ENCODE measurements at regions not wholly inside any gene's neighbourhood (a gene's known extent, or its start where the extent isn't known, plus 50 kb on each side); places are given as distances from the start of the nearest gene placed in this dataset.
A peak's percentile ranks its signal among the peaks of the same experiment; 100 is the strongest.

DNA sequence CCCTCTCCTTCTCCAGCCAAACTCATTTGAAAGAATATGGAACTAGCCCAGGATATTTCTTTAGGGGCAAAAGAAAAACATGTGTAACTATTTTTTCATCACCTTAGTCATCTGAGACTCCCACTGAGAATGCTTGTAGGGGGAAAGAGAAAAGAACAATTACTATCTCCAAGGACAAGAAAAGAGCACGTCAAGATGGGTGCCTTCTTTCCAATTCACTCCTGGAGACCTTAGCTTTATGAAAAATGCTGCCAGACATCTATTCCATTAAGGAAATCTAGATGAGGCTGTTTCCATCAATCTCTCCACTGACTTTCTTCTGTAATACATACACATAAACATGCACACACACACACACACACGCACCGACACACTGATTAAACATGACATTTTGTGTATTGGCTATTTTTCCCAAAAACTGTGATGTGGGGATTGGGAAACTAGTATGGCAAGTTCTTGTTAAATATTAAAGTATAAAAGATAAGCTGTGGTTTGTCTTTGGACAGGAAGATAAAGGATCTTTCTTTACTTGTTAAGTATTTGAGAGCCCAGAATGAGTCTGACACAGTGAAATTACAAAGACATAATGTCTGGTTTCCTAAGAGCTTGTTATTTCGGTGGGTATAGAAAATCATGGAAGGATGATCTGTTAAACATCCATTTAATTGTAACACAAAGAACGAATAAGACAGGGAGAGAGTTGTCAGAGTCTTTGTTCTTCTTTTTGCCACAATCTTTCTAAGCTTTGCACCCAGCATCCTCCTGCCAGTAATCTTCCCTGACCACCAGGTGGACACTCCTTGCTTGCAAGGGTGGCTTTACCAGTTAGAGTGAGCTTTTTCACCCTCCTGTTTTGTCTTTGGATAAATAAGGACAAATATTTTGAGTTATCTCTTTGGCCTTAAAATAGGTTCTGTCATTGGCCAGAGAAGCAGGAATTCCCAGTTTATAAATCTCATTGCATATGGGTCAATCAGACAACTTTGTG is 177.3 kb upstream of the TMEM72 start:
- no peak overlapping the region for H3K23ac ChIP-seq (ENCODE audit: low read length in 2 of 2)

DNA sequence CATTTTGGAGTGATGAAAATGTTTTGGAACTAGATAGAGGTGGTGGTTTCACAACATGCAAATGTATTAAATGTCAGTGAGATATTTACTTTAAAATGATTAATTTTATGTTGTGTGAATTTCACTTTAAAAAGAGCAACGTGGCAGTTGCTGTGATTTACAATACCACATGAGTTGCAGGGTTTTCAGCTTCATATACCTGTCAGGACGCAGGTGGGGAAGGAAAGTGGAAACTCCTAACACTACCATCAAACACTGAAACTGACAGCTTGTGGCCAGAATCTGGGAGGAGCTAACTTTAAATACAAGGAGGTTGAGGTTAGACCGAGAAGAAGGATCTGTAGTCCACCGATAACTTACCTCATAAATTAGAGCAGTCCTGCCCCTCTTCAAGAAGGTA is 168.9 kb upstream of the TMEM72 start:
- no peak overlapping the region for H3K14ac ChIP-seq (ENCODE audit: low read length in 2 of 2)
- H4K91ac ChIP-seq (ENCODE audit: low read length): no peak overlapping the region
- no peak for DNase-seq
- H3K4ac ChIP-seq (ENCODE audit: low read depth in 1 of 2, low read length in 2 of 2): no peak overlapping the region
- H3K4me2 ChIP-seq (ENCODE audit: low read length, poor library complexity, severe bottlenecking): no peak overlapping the region
- no peak overlapping the region for H3K9ac ChIP-seq (ENCODE audit: low read length)
- H2AK5ac ChIP-seq (ENCODE audit: low read length, severe bottlenecking): no peak overlapping the region
- no peaks in the 10 kb centered on the region for H3K36me3 ChIP-seq (ENCODE audit: control insufficient read depth in 1 of 2, insufficient read depth in 2 of 2, low read depth in 1 of 2, low read length in 2 of 2)
- no peaks in the 10 kb centered on the region for H3K9me3 ChIP-seq (ENCODE audit: control insufficient read depth, low read length)
- H2BK120ac ChIP-seq (ENCODE audit: low read depth, low read length): no peak overlapping the region
- H3K79me1 ChIP-seq (replicated peaks; ENCODE audit: low read length, poor library complexity, severe bottlenecking): no peaks in the 10 kb centered on the region
- no peak overlapping the region for H2BK12ac ChIP-seq (ENCODE audit: low read length in 2 of 2)
- H3K4me3 ChIP-seq (ENCODE audit: insufficient read depth in 1 of 2, low read depth in 1 of 2, low read length in 2 of 2): no peak overlapping the region
- 69% methylated on average over 3 of the region's 4 CpGs for WGBS
- H3K27me3 ChIP-seq (ENCODE audit: control insufficient read depth in 1 of 2, insufficient read depth in 1 of 2, low read length in 2 of 2): no peaks in the 10 kb centered on the region
- H2BK5ac ChIP-seq (ENCODE audit: low read depth, low read length, poor library complexity, severe bottlenecking): no peak overlapping the region
- H4K8ac ChIP-seq (ENCODE audit: low read length): no peak overlapping the region
- H3K4me1 ChIP-seq (ENCODE audit: control insufficient read depth, insufficient read depth, low read depth, low read length): peaks cover 3% of the 10 kb centered on the region
- no peak overlapping the region for H2AFZ ChIP-seq (ENCODE audit: low read depth, low read length)
- no peak overlapping the region for H3K18ac ChIP-seq (ENCODE audit: low read depth in 1 of 2, low read length in 2 of 2)
- H3K27ac ChIP-seq (ENCODE audit: low read length, poor library complexity, severe bottlenecking): no peak overlapping the region
- H2BK15ac ChIP-seq (ENCODE audit: low read depth, poor library complexity, severe bottlenecking): no peak overlapping the region
- no peak overlapping the region for H3K23ac ChIP-seq (ENCODE audit: low read length in 2 of 2)

More for the DNA sequence above, 177.3 kb upstream of the TMEM72 start:
- Histone ChIP-seq H2BK120ac (ENCODE audit: low read depth, low read length) (no peak overlapping the region), H3K79me1 (replicated peaks; ENCODE audit: low read length, poor library complexity, severe bottlenecking) (no peaks in the 10 kb centered on the region), H2BK5ac (ENCODE audit: low read depth, low read length, poor library complexity, severe bottlenecking) (no peak overlapping the region), H2BK15ac (ENCODE audit: low read depth, poor library complexity, severe bottlenecking) (no peak overlapping the region), H3K27ac (ENCODE audit: low read length, poor library complexity, severe bottlenecking) (no peak overlapping the region), H2BK12ac (ENCODE audit: low read length in 2 of 2) (no peak overlapping the region), H4K91ac (ENCODE audit: low read length) (no peak overlapping the region), H3K18ac (ENCODE audit: low read depth in 1 of 2, low read length in 2 of 2) (no peak overlapping the region), H3K4me1 (ENCODE audit: control insufficient read depth, insufficient read depth, low read depth, low read length) (no peaks in the 10 kb centered on the region), H3K4me2 (ENCODE audit: low read length, poor library complexity, severe bottlenecking) (no peak overlapping the region), H3K4me3 (ENCODE audit: insufficient read depth in 1 of 2, low read depth in 1 of 2, low read length in 2 of 2) (no peak overlapping the region), H3K9me3 (ENCODE audit: control insufficient read depth, low read length) (no peaks in the 10 kb centered on the region), H3K4ac (ENCODE audit: low read depth in 1 of 2, low read length in 2 of 2) (no peak overlapping the region), H4K8ac (ENCODE audit: low read length) (no peak overlapping the region), H3K36me3 (ENCODE audit: control insufficient read depth in 1 of 2, insufficient read depth in 2 of 2, low read depth in 1 of 2, low read length in 2 of 2) (no peaks in the 10 kb centered on the region), H3K27me3 (ENCODE audit: control insufficient read depth in 1 of 2, insufficient read depth in 1 of 2, low read length in 2 of 2) (no peaks in the 10 kb centered on the region), H3K14ac (ENCODE audit: low read length in 2 of 2) (no peak overlapping the region), H2AFZ (ENCODE audit: low read depth, low read length) (no peak overlapping the region), H2AK5ac (ENCODE audit: low read length, severe bottlenecking) (no peak overlapping the region), H3K9ac (ENCODE audit: low read length) (no peak overlapping the region)
- 91% methylated on average over 4 of the region's 5 CpGs for WGBS
- DNase-seq: peak; percentile 18

DNA sequence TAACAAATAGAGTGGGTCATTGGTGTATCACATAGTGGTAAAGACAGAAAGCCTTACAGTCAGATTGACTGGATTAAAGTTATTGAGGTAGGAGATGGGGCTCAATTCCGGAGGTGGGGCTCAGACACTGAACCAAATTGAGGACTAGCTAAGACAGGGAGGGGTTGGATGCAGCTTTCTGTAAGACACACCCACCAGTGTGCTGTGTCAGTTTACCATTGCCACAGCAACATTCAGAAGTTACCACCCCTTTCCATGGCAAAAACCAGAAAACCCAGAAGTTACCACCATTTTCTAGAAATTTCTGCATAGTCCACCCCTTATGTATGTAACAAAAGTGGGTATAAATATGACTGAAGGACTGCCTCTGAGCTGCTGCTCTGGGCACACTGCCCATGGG is 167.6 kb upstream of the TMEM72 start:
- no peak for DNase-seq
- no peak overlapping the region for H4K8ac ChIP-seq (ENCODE audit: low read length)
- H3K9me3 ChIP-seq (ENCODE audit: control insufficient read depth, low read length): no peaks in the 10 kb centered on the region
- H3K4me2 ChIP-seq (ENCODE audit: low read length, poor library complexity, severe bottlenecking): no peak overlapping the region
- no peak overlapping the region for H3K4ac ChIP-seq (ENCODE audit: low read depth in 1 of 2, low read length in 2 of 2)
- H3K27me3 ChIP-seq (ENCODE audit: control insufficient read depth in 1 of 2, insufficient read depth in 1 of 2, low read length in 2 of 2): no peaks in the 10 kb centered on the region
- H2BK12ac ChIP-seq (ENCODE audit: low read length in 2 of 2): no peak overlapping the region
- no peak overlapping the region for H3K18ac ChIP-seq (ENCODE audit: low read depth in 1 of 2, low read length in 2 of 2)
- 88% methylated on average over 1 of the region's 1 CpG for WGBS
- no peak overlapping the region for H3K27ac ChIP-seq (ENCODE audit: low read length, poor library complexity, severe bottlenecking)
- H3K36me3 ChIP-seq (ENCODE audit: control insufficient read depth in 1 of 2, insufficient read depth in 2 of 2, low read depth in 1 of 2, low read length in 2 of 2): no peaks in the 10 kb centered on the region
- H4K91ac ChIP-seq (ENCODE audit: low read length): no peak overlapping the region
- H2AFZ ChIP-seq (ENCODE audit: low read depth, low read length): no peak overlapping the region
- no peak overlapping the region for H2BK5ac ChIP-seq (ENCODE audit: low read depth, low read length, poor library complexity, severe bottlenecking)
- H3K9ac ChIP-seq (ENCODE audit: low read length): no peak overlapping the region
- H2AK5ac ChIP-seq (ENCODE audit: low read length, severe bottlenecking): peak overlapping the region; percentile 73
- H3K23ac ChIP-seq (ENCODE audit: low read length in 2 of 2): no peak overlapping the region
- no peaks in the 10 kb centered on the region for H3K79me1 ChIP-seq (replicated peaks; ENCODE audit: low read length, poor library complexity, severe bottlenecking)
- H2BK120ac ChIP-seq (ENCODE audit: low read depth, low read length): no peak overlapping the region
- no peak overlapping the region for H3K14ac ChIP-seq (ENCODE audit: low read length in 2 of 2)
- no peak overlapping the region for H3K4me3 ChIP-seq (ENCODE audit: insufficient read depth in 1 of 2, low read depth in 1 of 2, low read length in 2 of 2)
- H3K4me1 ChIP-seq (ENCODE audit: control insufficient read depth, insufficient read depth, low read depth, low read length): peaks cover 3% of the 10 kb centered on the region
- H2BK15ac ChIP-seq (ENCODE audit: low read depth, poor library complexity, severe bottlenecking): no peak overlapping the region

DNA sequence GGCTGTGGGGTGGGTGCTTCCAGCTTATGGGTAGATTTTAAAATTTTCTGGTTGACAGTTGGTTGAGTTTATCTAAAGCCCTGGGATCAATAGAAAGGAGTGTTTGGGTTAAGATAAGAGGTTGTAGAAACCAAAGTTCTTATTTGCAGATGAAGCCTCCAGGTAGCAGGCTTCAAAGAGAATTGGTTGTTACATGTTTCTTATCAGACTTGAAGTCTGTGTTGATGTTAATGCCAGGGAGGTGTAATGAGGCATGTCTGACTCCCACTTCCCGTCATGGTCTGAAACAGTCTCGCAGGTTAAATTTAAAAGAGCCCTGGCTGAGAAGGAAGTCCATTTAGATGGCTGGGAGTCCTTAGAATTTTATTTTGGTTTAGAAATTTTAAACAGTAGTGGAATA is 165.2 kb upstream of the TMEM72 start:
- Histone ChIP-seq H2AK5ac (ENCODE audit: low read length, severe bottlenecking) (no peak overlapping the region), H4K91ac (ENCODE audit: low read length) (no peak overlapping the region), H2AFZ (ENCODE audit: low read depth, low read length) (no peak overlapping the region), H4K8ac (ENCODE audit: low read length) (no peak overlapping the region), H2BK12ac (ENCODE audit: low read length in 2 of 2) (no peak overlapping the region), H3K4me1 (ENCODE audit: control insufficient read depth, insufficient read depth, low read depth, low read length) (peaks cover 5% of the 10 kb centered on the region), H2BK120ac (ENCODE audit: low read depth, low read length) (no peak overlapping the region), H2BK15ac (ENCODE audit: low read depth, poor library complexity, severe bottlenecking) (no peak overlapping the region), H3K36me3 (ENCODE audit: control insufficient read depth in 1 of 2, insufficient read depth in 2 of 2, low read depth in 1 of 2, low read length in 2 of 2) (no peaks in the 10 kb centered on the region), H3K18ac (ENCODE audit: low read depth in 1 of 2, low read length in 2 of 2) (no peak overlapping the region), H3K4me3 (ENCODE audit: insufficient read depth in 1 of 2, low read depth in 1 of 2, low read length in 2 of 2) (no peak overlapping the region), H3K27ac (ENCODE audit: low read length, poor library complexity, severe bottlenecking) (no peak overlapping the region), H3K4me2 (ENCODE audit: low read length, poor library complexity, severe bottlenecking) (no peak overlapping the region), H2BK5ac (ENCODE audit: low read depth, low read length, poor library complexity, severe bottlenecking) (no peak overlapping the region), H3K9ac (ENCODE audit: low read length) (no peak overlapping the region), H3K4ac (ENCODE audit: low read depth in 1 of 2, low read length in 2 of 2) (no peak overlapping the region), H3K23ac (ENCODE audit: low read length in 2 of 2) (no peak overlapping the region), H3K27me3 (ENCODE audit: control insufficient read depth in 1 of 2, insufficient read depth in 1 of 2, low read length in 2 of 2) (no peaks in the 10 kb centered on the region), H3K14ac (ENCODE audit: low read length in 2 of 2) (no peak overlapping the region), H3K79me1 (replicated peaks; ENCODE audit: low read length, poor library complexity, severe bottlenecking) (no peaks in the 10 kb centered on the region), H3K9me3 (ENCODE audit: control insufficient read depth, low read length) (no peaks in the 10 kb centered on the region)
- DNase-seq: no peak
- 11% methylated on average over 2 of the region's 2 CpGs for WGBS

All from mesenchymal stem cell (in vitro differentiated cells and primary cell).